Gastroesophageal sphincter (tissue), 3 donors: ENCODE measurements at regions not wholly inside any gene's neighbourhood (a gene's known extent, or its start where the extent isn't known, plus 50 kb on each side); places are given as distances from the start of the nearest gene placed in this dataset.
A peak's percentile ranks its signal among the peaks of the same experiment; 100 is the strongest.

Source experiments
- CTCF ChIP-seq, 4 experiments: fragments of 200-600 bp in 2 of 4; fragments of 450-650 bp in 2 of 4; sonication (generic) in 1 of 4; IDR thresholded peaks; one replicate each; pipeline ENCODE4 v1.5.1; 2017 to 2019; ENCODE audit warnings: antibody characterized with exemption in 4 of 4, mild to moderate bottlenecking in 2 of 4, moderate library complexity in 2 of 4
- POLR2A ChIP-seq, 2 donors: fragments of 450-650 bp; IDR thresholded peaks; one replicate each; pipeline ENCODE4 v1.6.1; 2017; ENCODE audit warnings: antibody characterized with exemption in 2 of 2, mild to moderate bottlenecking in 2 of 2, moderate library complexity in 1 of 2
- POLR2AphosphoS5 ChIP-seq: sonication (generic); formaldehyde crosslinking; IDR thresholded peaks from one replicate; pipeline ENCODE4 v1.6.1; 2017; ENCODE audit warnings: antibody characterized with exemption

- TF ChIP-seq CTCF (IDR thresholded peaks at IDR 0.05): peak in 2 of 4 experiments; percentile 18 to 28
- TF ChIP-seq POLR2A (IDR thresholded peaks at IDR 0.05): no peak
- TF ChIP-seq POLR2AphosphoS5: no peak
Observed at GRCh38 chr3:34106879-34107278, 308.4 kb downstream of the PDCD6IP start.
